NCI-H82 treated with DMSO at 0.1 percent for 48 hours (cell line): ENCODE measurements at regions not wholly inside any gene's neighbourhood (a gene's known extent, or its start where the extent isn't known, plus 50 kb on each side); places are given as distances from the start of the nearest gene placed in this dataset.

ENCODE experiments used
- DNase-seq: peaks from one replicate; lab custom pipeline; 2025; ENCODE audit not compliant: unreplicated experiment; lab: John Stamatoyannopoulos, UW

DNA sequence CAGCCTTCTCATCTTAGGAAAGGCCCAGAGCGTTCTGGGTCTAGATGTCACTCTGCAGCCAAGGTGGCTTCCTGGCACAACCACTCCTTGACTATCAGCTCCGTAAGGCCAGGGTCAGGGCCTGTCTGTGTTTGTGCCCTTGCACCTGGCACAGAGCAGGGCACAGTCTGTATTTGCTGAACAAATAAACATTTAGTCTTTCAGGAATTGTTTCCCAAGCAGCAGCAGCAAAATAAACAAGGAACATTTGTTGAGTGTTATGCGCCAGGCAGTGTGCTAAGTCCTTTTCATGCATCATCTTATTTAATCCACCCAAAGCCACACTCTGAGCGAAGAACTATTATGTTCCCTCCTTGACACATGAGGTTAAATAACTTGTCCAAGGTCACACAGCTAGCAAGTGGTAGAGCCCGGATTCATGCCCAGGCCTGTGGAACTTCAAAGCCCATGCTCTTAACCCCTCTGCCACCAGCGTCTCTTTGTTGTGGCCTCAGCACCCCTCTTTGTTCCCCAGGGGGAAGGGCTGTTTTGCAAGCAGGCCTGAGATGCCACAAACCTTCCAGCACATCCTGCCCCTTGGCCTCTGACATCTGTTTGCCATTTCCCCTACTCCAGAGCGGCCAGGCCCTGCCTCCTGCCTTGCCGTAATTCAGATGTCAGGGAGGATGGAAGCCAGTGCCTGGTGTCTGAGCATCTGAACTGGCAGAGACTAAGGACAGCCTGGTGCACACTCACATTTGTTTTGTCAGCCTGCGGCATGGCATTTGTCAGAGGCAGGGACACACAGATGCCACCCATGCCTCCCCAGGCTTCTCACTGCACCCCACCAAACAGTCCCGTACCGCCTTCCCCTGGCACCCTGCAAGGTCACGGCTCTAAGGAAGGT, 325.8 kb upstream of the ZMIZ1 start:
- DNase-seq: no peak

DNA sequence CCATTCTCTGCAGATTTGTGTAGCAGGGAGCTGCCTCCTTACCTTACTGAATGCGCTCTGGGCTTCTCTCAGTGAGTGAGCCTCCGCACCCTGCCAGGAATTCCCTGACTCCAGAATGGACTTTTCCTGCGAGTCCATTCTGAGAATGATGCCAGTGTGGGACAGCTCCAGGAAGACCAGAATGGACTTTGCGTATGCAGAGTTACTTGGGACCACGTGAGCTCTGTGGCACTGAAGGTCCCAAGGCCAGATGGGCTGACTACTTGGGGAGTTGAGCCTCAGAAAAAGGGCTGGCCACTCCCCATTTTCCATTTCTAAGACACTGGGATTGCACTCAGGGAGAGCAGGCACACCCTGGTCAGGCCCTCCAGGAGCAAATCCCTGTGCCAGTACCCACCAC, 324.7 kb upstream of the ZMIZ1 start:
- DNase-seq: no peak

DNA sequence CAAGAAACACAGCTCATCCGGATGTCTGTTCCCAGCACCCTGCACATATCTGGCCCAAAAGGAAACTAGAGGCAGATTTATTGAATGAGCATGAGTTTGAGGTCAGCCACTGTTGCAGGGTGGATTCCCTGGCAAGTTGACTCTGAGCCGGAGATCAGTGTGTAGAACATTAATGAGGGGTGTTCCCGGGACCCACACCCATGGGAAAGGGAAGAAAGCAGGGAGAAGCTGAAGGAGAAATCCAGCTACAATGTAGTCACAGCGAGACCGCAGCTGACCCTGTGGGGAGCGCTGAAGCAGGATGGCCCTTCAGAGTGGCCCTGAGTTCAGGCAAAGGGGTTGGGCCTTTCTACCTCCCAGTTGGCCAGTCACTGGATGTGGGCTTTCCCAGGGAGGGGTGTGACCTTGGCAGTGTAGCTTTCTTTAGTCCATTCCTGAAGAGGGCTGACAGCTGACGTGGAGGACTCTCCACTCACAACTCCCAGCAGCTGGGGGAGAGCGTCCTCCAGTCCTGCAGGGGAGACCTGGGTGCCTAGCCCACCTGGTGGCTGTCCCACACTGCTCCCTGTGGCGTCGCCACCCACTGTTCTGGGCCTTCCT, 324.2 kb upstream of the ZMIZ1 start:
- no peak for DNase-seq

DNA sequence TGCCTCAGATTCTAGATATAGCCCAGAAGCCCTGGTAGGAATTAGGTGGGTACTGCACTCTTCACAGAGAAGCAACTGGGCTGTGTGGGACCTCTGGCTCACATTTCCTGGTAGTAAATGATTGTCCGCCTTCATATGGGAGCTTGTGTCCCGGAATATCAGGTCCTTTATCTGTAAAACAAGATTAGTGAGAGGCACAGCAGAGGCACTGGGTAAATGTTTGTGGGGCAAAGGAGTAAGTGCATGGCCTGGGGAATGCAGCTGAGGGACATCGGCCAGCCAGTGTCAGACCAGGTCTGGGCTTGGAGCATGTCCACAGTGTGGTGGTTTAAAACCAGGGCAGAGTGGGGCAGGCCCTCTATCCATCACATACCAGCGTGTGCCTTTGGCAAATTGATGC, 323.3 kb upstream of the ZMIZ1 start:
- peak; percentile 8 for DNase-seq

DNA sequence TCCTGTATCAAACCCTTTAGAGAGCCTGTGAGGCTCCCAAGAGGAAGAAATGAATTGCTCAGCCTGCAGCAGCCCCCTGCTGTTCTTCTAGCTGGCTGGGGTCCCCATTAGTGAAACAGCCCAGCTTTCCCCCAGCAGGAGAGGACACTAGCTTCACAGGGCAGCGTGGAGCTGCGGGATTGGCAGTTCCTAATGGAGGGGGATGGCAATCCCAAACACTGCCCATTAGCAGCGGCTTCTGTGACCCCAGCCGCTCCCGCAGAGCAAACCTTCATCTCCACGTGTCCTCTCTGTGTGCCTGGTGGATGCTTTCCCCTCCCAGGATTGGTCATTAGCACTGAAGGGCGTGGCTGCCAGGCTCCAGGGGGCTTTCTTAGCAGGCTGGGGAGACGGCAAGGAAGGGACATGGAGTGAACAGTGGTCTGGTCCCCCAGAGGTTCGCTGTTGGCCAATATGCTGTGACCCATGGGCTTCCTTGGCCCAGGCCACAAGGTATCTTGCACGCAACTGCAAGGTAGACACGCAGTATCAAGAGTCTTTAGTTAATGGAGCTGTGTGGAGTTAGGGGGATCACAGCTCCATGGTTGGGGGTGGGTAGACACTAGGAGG, 322.5 kb upstream of the ZMIZ1 start:
- no peak for DNase-seq

DNA sequence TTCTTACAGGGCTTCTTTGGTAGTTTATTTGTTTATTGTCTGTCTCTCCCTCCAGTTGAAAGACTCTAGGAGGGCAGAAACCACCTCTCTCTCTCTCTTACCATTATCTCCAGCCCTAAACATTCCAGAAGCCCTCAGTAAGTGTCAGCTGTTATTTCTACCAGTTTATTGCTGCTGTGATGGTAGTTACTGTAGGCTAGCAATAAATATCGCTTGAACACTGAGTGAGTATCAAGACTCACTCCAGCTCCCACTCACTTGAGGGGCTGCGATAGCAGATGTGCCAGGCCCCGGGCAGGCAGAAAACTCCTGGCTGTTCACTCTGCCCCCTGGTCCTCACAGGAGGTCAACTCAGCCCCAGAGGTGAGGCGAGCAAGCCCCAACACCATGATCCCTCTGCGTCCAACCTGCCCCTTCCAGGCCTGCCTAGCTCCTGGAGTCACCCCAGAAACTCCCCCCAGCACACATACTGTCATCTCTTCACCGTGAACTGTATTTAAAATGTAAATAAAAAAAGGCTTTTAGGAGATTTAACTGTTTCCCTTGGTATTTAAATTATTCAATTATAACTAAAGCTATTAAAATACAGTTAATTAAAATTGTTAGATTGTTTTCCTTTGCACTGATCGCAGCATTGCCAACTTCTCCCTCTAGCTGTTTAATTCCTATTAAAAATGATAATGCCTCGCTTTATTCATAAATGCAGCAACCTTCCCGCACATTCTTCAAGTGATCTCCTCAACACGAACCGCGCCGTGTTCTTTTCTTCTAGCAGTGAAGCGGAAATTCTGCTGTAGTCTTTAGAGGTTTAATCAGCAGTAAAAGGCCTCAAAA, 321.1 kb upstream of the ZMIZ1 start:
- no peak for DNase-seq

DNA sequence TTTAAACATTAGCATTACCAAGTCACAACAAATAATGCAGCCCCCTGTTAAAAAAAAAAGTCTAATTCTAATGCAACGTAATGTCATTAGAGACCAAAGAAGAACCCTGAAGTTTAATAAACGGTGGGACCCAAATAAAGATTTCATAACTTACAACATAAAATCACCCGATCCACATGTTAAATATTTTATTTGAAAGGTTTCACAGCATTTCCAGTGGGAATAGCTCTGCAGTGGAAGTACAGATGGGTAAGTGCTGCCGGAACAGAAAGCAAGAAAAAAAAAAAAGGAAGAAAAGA, 320.6 kb upstream of the ZMIZ1 start:
- no peak for DNase-seq

DNA sequence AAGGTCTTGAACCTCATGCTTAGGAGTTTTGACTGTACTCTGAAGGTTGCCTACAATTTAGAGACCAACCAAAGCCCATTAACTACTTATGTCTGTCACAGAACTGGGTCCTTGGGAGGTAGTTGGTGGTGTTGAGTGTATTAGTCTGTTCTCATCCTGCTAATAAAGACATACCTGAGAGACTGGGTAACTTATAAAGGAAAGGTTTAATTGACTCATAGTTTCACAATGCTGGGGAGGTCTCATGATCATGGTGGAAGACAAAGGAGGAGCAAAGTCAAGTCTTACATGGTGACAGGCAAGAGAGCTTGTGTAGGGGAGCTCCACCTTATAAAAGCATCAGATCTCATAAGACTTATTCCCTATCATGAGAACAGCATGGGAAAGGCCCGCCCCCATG, 319.6 kb upstream of the ZMIZ1 start:
- no peak for DNase-seq

DNA sequence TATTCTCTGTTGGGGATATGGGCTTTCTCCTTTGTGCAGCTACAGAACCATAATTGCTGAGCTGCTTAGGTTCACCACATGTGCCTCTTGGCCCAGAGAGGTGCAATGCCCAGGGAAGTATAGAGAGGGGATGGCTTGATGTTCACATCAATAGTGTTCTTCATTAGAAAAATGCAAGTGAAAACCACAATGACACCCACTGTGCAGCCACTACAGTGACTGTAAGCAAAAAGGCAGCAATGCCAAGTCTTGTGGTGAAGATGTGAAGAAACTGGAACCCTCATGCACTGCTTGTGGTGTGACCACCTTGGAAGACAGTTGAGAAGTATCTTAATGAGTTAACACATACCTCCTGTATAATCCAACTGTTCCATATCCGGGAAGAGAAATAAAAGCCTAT, 318.9 kb upstream of the ZMIZ1 start:
- DNase-seq: no peak

DNA sequence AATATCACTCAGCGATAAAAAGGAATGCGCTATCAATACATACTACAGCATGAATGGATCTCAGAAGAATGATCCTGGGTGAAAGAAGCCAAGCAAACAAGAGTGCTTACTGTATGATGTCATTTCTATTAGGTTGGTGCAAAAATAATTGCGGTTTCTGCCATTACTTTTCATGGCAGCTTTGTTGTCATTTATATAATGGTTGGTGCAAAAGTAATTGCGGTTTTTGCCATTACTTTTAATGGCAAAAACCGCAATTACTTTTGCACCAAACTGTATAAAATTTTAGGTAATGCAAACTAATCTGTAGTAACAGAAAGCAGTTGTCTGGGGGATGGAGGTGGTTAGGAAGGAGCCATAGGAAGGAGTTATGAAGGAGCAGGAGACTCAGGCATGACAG, 318.3 kb upstream of the ZMIZ1 start:
- DNase-seq: no peak

DNA sequence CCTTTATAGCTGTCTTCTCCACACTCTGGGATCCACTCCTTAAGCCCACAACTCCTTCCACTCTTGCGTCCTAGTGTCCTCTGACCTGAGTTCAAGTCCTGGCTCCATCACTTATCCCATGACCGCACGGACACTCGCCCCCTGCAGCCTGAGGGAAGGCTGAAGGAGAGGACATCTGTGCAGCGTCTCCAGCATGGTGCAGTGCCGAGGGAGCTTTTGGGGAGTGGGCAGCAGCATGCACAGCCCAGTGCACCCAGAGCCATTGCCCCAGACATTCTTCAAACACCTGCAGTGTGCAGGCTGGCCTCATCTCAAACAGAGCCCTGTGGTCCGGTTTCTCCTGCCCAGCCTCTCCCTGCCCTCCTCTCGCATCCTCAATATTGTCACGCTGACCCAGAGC, 317.1 kb upstream of the ZMIZ1 start:
- DNase-seq: no peak

DNA sequence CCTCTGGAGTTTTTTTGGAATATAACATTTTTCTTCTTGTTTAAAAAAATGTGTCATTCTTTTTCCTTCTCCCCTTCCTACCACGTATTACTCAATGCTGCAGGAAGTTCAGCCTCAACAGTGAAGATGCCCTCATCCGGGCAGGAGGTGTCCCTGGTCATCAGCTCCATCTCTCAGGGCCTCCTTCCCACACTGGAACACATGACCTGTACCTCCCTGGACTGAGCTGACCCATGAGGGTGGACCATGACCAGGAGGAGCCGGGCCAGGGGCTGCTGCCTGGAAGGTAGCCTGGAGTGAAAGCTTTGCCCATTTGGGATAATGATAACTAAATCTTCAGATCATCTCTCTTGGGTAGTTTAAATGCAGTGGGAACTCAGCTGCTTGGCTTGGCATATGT, 316.5 kb upstream of the ZMIZ1 start:
- no peak for DNase-seq

DNA sequence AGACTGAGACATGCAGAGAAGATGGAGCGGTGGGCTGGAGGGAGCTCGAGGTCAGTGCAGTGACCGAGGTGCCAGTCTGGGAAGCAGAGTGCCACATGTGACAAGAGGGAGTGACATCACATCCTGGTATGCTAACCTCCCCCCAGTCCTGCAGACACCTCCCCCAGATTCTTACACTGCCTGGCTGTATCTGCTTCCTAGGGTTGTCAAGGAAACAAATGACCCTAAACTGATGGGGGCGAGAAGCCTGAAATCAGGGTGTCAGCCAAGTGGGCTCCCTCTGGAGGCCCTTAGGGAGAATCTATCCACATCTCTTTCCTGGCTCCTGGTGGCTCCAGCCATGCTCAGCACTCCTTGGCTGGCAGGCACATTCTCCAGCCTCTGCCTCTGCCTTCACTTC, 316.1 kb upstream of the ZMIZ1 start:
- DNase-seq: no peak

DNA sequence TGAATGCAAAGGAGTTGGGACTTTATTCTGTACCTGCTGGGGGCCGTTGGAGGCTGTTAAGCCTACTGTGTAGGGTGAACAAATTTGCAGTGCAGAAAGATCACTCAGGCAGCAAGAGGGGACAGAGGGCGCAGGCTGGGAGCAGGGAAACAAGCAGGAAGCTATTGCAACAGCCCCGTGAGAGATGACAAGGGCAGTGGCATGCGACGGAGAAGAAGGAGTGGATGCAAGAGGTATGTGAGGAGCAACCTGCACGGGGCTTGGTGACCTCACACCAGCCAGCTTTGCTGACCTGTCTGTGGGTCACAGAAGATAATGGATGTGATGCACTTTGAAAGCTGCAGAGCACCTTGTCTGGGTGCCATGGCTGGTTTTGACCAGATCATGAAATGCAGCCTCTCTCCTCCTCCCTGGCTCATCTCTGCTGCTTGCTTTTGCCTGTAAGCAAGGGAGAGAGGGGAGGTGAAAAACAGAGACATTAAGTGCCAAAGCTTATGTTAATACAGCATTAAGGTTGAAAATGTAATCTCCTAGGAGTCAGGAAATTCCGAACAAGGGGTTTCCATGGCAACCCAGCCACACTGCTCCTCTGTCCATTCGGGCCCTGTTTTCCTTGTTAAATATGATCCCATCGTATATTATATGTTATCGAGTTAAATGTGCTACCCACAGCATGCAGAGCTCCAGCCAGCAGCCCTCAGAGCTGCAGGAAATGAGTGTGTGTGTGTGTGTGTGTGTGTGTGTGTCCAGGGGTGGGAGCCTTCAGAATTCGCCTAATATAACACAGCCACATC, 314.3 kb upstream of the ZMIZ1 start:
- no peak for DNase-seq

DNA sequence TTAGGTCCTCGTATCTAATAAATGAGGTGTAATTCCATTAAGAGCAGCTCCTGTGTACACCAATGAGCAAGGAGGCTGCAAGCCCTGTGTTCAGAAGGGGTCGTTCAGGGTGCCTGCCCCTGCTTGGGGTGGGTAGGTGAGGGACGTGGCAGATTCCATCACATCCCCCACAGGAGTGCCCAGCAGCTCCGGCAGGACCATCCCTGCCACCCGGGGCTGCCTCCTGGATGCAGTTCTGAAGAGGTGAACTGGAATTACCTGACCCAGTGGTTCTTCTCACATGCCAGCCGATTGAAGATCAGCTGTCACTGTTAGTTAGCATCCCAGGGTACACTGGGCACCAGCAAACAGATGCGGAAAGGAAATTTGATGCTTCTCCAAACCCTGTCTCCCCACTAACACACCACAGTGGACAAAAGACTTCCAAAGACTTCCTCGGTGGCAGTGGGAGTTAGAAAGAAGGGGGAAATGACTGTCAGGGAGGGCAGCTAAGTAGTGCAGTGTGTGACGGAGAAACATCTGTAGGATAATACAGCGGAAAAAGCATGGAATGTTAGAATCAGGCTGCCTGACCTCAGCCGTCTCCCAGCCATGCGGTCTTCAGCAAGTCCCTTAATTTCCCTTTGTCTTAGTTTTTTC, 313.6 kb upstream of the ZMIZ1 start:
- no peak for DNase-seq

DNA sequence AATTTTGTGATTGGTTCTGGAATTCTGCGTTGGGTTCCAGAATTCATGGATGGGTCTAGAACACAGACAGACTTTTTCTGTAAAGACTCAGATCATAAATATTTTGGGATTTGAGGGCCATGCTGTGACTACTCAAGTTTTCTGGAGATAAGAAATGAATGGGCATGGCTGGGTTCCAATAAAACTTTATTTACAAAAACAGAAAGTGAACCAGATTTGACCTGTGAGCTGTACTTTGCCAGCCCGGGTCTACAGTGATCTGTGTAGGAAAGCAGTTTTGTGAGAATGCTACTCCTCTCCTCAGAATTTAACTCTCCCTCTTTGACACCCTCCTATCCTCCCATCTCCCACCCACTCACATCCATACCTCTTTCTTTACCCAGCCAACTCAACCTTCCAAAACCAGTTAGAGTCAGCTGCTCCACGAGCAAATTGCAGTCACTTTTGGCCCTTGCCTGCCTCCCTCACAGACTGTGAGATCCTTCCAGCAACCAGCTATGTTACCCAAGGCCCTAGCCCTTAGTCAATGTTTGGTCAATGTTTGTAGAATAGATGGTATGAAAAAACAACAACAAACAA, 312.8 kb upstream of the ZMIZ1 start:
- no peak for DNase-seq

DNA sequence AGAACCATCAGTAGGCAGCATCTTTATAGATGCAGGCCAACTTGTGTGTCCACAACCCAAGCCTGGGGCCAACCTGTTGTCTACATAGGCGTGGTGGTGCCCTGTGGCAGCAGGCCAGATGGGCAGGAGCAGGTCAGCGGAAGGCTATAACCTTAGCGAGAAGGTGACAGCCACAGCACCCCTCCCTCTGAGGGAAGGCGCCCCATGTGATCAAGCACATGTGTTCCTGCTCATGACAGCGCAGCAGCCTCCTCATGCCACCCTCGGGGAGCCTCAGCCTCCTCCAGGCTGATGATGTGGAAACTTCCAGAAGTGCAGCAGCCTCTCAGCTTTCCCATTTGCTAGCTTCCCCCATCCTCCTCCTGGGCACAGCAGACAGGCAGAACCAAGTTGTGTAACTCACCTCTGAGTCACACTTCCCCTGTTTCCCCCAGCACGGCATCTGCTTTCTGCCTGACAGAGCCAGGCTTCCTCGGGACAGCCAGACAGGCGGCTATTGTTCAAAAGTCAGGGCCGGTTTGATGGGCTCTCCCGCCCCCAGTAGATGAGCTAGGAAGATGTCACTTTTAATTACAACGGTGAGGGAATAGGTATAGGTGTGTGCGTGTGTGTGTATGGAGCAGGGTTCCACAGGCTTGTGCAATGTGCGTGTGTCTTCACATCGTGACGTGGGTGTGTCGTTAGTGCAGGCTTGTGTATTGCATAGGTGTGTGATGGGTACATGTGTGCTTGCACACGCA, 312.0 kb upstream of the ZMIZ1 start:
- no peak for DNase-seq

DNA sequence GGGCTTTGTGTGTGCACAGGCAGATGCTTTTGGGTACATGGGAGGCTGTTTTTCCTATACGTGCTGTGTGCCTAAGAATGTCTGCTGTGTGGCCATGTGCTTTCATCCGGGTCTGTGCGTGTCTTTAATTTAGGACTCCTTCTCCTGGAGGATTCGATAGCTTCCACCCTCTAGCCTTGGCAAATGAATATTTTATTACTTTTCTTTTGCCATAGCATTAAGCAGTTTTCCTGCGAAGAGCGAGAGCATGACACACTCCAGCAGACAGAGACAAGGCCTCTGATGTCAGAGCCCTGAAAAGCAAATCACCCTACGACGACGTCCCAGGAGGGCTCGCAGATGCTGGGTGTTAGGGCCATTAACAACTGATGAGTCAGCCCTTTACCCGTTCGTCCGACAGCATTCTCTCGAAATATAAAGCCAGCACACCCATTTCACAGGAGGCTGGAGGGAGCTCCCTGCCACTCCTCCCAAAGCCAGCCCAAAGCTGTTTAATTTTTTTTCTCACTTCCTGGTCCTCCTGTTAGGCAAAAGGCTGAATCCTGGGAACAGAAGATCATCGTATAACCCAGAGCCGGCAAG, 311.3 kb upstream of the ZMIZ1 start:
- no peak for DNase-seq

DNA sequence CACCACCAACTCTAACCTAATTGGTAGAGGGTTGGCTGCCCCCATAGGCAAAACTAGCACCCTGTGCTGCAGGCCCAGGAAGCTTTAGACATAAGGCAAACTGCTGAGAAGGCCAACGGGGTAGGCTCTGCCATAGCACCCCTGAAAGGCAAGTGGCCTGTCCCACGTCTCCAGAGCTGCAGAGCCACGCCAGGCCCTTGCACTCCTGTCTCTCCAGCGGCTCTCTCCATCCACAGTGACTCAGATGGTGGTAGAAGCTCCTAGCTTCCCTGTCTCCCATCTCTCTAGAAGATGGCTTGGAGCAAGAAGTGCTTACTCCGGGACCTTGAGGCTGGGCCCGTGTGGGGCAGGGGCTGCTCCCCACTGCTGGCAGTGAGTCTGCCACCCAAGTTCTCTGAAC, 310.6 kb upstream of the ZMIZ1 start:
- no peak for DNase-seq
